Upper lobe of left lung (tissue), 6 donors: ENCODE measurements at regions not wholly inside any gene's neighbourhood (a gene's known extent, or its start where the extent isn't known, plus 50 kb on each side); places are given as distances from the start of the nearest gene placed in this dataset.

Source experiments
- ATAC-seq, 2 donors: fragments of 200-7000 bp; cut with Tn5 transposase; one replicate each; pipeline ENCODE4 v1.9.1; 2022; ENCODE audit warnings: mild to moderate bottlenecking in 2 of 2, moderate library complexity in 2 of 2; ENCODE audit not compliant: low FRiP score in 2 of 2
- DNase-seq, 2 donors: peaks; one replicate each; pipeline ENCODE4 v3.0.0-alpha.2; 2019 to 2020
- H3K27ac ChIP-seq, 4 donors: fragments of 200-600 bp; sonication (generic); one replicate each; pipeline ENCODE4 v1.5.1; 2016 to 2019
- H3K27me3 ChIP-seq, 4 donors: fragments of 200-600 bp; sonication (generic); one replicate each; pipeline ENCODE4 v1.5.1; 2017 to 2019
- H3K36me3 ChIP-seq, 4 donors: fragments of 200-600 bp; sonication (generic); one replicate each; pipeline ENCODE4 v1.5.1; 2016 to 2019
- H3K4me1 ChIP-seq, 4 donors: fragments of 200-600 bp; sonication (generic); one replicate each; pipeline ENCODE4 v1.5.1; 2018 to 2019
- H3K4me3 ChIP-seq, 4 donors: fragments of 200-600 bp; sonication (generic); one replicate each; pipeline ENCODE4 v1.5.1; 2017 to 2019; ENCODE audit warnings: mild to moderate bottlenecking in 2 of 4, moderate library complexity in 1 of 4
- H3K9me3 ChIP-seq, 4 donors: fragments of 200-600 bp; sonication (generic); one replicate each; pipeline ENCODE4 v1.5.1; 2018 to 2019
- EP300 ChIP-seq, 4 donors: sonication (generic); formaldehyde crosslinking; IDR thresholded peaks; one replicate each; pipeline ENCODE4 v1.5.1; 2017; ENCODE audit warnings: antibody characterized with exemption in 4 of 4, control low read depth in 2 of 4
- POLR2A ChIP-seq, 4 donors: fragments of 450-650 bp; IDR thresholded peaks; one replicate each; pipeline ENCODE4 v1.5.1; 2016 to 2017; ENCODE audit warnings: antibody characterized with exemption in 4 of 4, mild to moderate bottlenecking in 2 of 4
- POLR2AphosphoS5 ChIP-seq, 2 donors: sonication (generic); formaldehyde crosslinking; IDR thresholded peaks; one replicate each; pipeline ENCODE4 v1.5.1; 2017; ENCODE audit warnings: antibody characterized with exemption in 2 of 2
- WGBS, 2 donors: methylation state at CpG; one replicate each; pipeline ENCODE4 v1.1.5; 2017 to 2018; 5-methylcytosine and 5-hydroxymethylcytosine counted together
- TF ChIP-seq, protein P1 (sequence below), 6 experiments: fragments of 450-650 bp in 4 of 6; fragments of 200-600 bp in 2 of 6; sonication (generic) in 2 of 6; IDR thresholded peaks; one replicate each; pipeline ENCODE4 v1.5.1; 2016 to 2019; ENCODE audit warnings: antibody characterized with exemption in 6 of 6
- donor health status: DM: no; HTN: no; CAD: no; lungs with moderate emphysema.
- donor health status: DM: no; HTN: yes; CAD: no; lungs with severe emphysema.

DNA sequence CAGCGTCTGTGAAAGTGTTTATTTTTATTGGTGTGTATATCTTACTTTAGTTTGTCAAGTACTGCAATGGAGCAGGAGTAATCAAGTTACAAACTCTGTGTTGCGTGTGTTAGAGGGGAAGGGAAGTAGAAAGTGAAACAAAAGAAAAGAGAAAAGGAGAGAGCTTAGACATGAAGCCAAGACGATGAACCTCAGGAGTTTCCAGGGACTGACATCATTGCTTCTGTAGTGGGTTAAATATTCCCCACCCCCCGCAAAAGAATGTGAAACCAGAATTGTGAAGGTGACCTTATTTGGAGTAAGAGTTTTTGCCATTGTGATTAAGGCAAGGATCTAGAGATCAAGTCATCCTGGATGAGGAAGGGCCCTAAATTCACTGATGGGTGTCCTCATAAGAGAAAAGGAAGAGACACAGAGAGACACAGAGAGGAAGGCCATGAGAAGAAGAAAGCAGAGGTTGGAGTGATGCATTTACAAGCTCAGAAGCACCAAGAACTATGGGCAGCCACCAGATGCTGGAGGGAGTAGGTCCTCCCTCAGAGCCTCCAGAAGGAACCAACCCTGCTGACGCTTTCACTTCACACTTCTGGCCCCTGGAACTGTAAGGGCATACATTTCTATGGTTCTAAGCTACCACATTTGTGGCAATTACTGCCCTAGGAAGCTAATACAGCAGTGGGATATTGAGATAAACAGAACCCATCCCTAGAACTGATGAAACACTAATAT, 173.6 kb upstream of the SFRP2 start:
- no peaks in the 10 kb centered on the region for H3K9me3 ChIP-seq
- no peaks in the 10 kb centered on the region for H3K36me3 ChIP-seq
- ATAC-seq = no peak
- H3K4me3 ChIP-seq = no peak overlapping the region
- H3K4me1 ChIP-seq = no peaks in the 10 kb centered on the region
- WGBS, 2 donors = 73 to 87% methylated on average over 5 of the region's 5 CpGs
- DNase-seq = no peak
- H3K27me3 ChIP-seq = no peaks in the 10 kb centered on the region
- no peak overlapping the region for H3K27ac ChIP-seq
- TF ChIP-seq, protein P1, sequence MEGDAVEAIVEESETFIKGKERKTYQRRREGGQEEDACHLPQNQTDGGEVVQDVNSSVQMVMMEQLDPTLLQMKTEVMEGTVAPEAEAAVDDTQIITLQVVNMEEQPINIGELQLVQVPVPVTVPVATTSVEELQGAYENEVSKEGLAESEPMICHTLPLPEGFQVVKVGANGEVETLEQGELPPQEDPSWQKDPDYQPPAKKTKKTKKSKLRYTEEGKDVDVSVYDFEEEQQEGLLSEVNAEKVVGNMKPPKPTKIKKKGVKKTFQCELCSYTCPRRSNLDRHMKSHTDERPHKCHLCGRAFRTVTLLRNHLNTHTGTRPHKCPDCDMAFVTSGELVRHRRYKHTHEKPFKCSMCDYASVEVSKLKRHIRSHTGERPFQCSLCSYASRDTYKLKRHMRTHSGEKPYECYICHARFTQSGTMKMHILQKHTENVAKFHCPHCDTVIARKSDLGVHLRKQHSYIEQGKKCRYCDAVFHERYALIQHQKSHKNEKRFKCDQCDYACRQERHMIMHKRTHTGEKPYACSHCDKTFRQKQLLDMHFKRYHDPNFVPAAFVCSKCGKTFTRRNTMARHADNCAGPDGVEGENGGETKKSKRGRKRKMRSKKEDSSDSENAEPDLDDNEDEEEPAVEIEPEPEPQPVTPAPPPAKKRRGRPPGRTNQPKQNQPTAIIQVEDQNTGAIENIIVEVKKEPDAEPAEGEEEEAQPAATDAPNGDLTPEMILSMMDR (IDR thresholded peaks at IDR 0.05) = no peak
- TF ChIP-seq POLR2A (IDR thresholded peaks at IDR 0.05) (no peak), POLR2AphosphoS5 (IDR thresholded peaks at IDR 0.05) (no peak), EP300 (IDR thresholded peaks at IDR 0.05) (no peak)

GRCh38 chr4:153955327-153955726, 166.4 kb upstream of the SFRP2 start:
- no peaks in the 10 kb centered on the region for H3K9me3 ChIP-seq
- 76 to 88% methylated on average over 5 of the region's 5 CpGs for WGBS, 2 donors
- DNase-seq = no peak

DNA sequence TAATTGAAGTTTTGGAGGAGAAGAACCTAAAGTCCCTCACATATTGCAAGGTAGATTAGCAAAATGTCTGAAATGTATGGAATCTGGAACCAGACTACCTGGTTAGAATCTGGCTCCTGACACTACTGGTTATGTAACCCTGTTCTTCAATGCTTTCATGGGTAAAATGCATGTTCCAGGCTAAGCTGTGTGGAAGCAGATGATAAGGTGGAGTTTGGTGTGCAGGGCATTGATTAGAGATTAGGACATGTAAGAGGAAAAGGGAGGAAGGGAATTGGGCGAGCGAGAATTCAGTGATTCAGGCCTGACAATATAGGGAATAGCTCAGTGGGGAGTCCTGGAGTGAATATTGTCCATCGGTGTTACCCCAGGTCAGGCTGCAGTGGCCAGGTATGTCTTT, 165.8 kb upstream of the SFRP2 start:
- TF ChIP-seq, protein P1 (IDR thresholded peaks at IDR 0.05) = no peak
- TF ChIP-seq POLR2A (IDR thresholded peaks at IDR 0.05) (no peak), EP300 (IDR thresholded peaks at IDR 0.05) (no peak), POLR2AphosphoS5 (IDR thresholded peaks at IDR 0.05) (no peak)
- H3K27me3 ChIP-seq = no peaks in the 10 kb centered on the region
- ATAC-seq (no peak), DNase-seq (no peak)
- H3K9me3 ChIP-seq = no peaks in the 10 kb centered on the region
- 81 to 93% methylated on average over 3 of the region's 3 CpGs for WGBS, 2 donors
- H3K4me1 ChIP-seq = no peaks in the 10 kb centered on the region
- no peak overlapping the region for H3K27ac ChIP-seq
- no peaks in the 10 kb centered on the region for H3K36me3 ChIP-seq
- H3K4me3 ChIP-seq = no peak overlapping the region

More at GRCh38 chr4:153955327-153955726, 166.4 kb upstream of the SFRP2 start:
- H3K4me3 ChIP-seq = no peak overlapping the region
- no peaks in the 10 kb centered on the region for H3K36me3 ChIP-seq
- no peaks in the 10 kb centered on the region for H3K27me3 ChIP-seq
- TF ChIP-seq, protein P1 (IDR thresholded peaks at IDR 0.05) = no peak
- TF ChIP-seq POLR2AphosphoS5 (IDR thresholded peaks at IDR 0.05) = no peak
- no peak for TF ChIP-seq EP300 (IDR thresholded peaks at IDR 0.05)
- no peak for TF ChIP-seq POLR2A (IDR thresholded peaks at IDR 0.05)
- ATAC-seq = no peak
- H3K27ac ChIP-seq = no peak overlapping the region
- no peaks in the 10 kb centered on the region for H3K4me1 ChIP-seq

DNA sequence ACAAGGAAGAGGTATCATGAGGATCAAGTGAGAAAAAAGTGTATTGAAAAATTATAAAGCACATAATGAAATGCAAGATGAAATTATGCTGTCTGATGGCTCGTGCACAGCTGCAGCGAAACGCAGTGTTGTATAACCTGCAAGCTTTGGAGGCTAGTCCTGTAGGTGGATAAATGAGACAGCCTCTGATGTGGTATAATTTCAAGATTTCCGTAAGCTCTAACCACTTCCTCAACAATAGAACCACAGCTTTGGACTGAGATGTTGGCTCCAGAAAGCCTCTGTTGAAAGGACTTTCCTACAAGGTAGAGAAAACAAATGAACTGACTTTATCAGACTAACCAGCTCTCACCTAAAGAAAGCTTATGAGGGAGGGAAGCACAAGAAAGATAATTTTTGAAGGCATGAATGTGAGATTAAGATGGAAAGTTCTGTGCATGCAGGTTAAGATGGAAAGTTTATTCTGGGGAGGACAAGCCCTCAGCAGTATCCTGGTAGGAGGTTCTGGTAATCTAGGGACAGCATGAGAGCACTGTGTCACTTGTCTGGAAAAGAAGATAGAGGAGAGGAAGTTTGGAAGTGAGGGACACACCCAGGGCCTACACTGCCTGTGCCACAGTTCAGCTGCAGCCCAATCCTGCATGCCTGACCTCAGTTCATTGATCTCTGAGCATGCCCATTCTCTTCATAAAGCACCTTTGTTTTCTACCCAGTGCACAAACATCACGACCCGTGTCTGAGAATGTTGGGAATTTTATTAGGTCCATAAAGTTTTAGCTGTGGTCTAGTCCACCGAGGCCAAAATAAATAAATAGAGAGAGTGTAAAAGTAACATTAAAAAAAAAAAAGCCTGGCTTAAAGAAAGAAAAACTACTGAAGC, 161.5 kb upstream of the SFRP2 start:
- H3K27ac ChIP-seq = no peak overlapping the region
- no peaks in the 10 kb centered on the region for H3K27me3 ChIP-seq
- ATAC-seq (no peak), DNase-seq (no peak)
- H3K4me3 ChIP-seq = no peak overlapping the region
- H3K36me3 ChIP-seq = no peaks in the 10 kb centered on the region
- TF ChIP-seq POLR2AphosphoS5 (IDR thresholded peaks at IDR 0.05) = no peak
- no peak for TF ChIP-seq EP300 (IDR thresholded peaks at IDR 0.05)
- TF ChIP-seq, protein P1 (IDR thresholded peaks at IDR 0.05) = no peak
- TF ChIP-seq POLR2A (IDR thresholded peaks at IDR 0.05) = no peak
- WGBS, 2 donors = 52 to 54% methylated on average over 7 of the region's 7 CpGs
- no peaks in the 10 kb centered on the region for H3K9me3 ChIP-seq
- H3K4me1 ChIP-seq = no peaks in the 10 kb centered on the region
